ENCODE measurements at regions not wholly inside any gene's neighbourhood (a gene's known extent, or its start where the extent isn't known, plus 50 kb on each side); places are given as distances from the start of the nearest gene placed in this dataset.
"Not testable (repeated sequence)": the region's sequence is repeated elsewhere in the genome, so short reads cannot be mapped to it uniquely, and the experiment has no call there.

GRCh38 chr6:8321671-8322404, 113.5 kb downstream of the SLC35B3 start:
- peaks cover 2% of the 10 kb centered on the region for H3K4me1 Mint-ChIP-seq
- no peak overlapping the region for H3K4me3 Mint-ChIP-seq
- no peak for DNase-seq
- no peak overlapping the region for H3K27ac Mint-ChIP-seq
- no peaks in the 10 kb centered on the region for H3K9me3 ChIP-seq (ENCODE audit: control insufficient read depth, low read length, poor library complexity, severe bottlenecking)
- ATAC-seq, result no peak
- H3K27me3 Mint-ChIP-seq, result peaks cover 8% of the 10 kb centered on the region
- no peaks in the 10 kb centered on the region for H3K36me3 Mint-ChIP-seq (ENCODE audit: low read depth)

- no peak for ATAC-seq
- no peak for DNase-seq
- Mint-ChIP-seq H3K27me3 (no peaks in the 10 kb centered on the region), H3K4me1 (no peaks in the 10 kb centered on the region), H3K36me3 (ENCODE audit: low read depth) (no peaks in the 10 kb centered on the region), H3K4me3 (no peak overlapping the region), H3K27ac (no peak overlapping the region)
- H3K9me3 ChIP-seq (ENCODE audit: control insufficient read depth, low read length, poor library complexity, severe bottlenecking), result no peaks in the 10 kb centered on the region
Measured at GRCh38 chr6:8315154-8315553, 120.2 kb downstream of the SLC35B3 start.

- H3K4me3 Mint-ChIP-seq, result no peak overlapping the region
Measured at GRCh38 chr6:8301502-8301901, 133.8 kb downstream of the SLC35B3 start.

GRCh38 chr6:8299034-8299433, 136.3 kb downstream of the SLC35B3 start:
- no peak overlapping the region for H3K4me3 Mint-ChIP-seq
- H3K27me3 Mint-ChIP-seq, result peaks cover 10% of the 10 kb centered on the region
- no peaks in the 10 kb centered on the region for H3K36me3 Mint-ChIP-seq (ENCODE audit: low read depth)
- no peak overlapping the region for H3K27ac Mint-ChIP-seq
- ATAC-seq (no peak), DNase-seq (no peak)
- no peaks in the 10 kb centered on the region for H3K9me3 ChIP-seq (ENCODE audit: control insufficient read depth, low read length, poor library complexity, severe bottlenecking)
- H3K4me1 Mint-ChIP-seq, result no peaks in the 10 kb centered on the region

More at GRCh38 chr6:8301502-8301901, 133.8 kb downstream of the SLC35B3 start:
- no peaks in the 10 kb centered on the region for H3K9me3 ChIP-seq (ENCODE audit: control insufficient read depth, low read length, poor library complexity, severe bottlenecking)
- Mint-ChIP-seq H3K36me3 (ENCODE audit: low read depth) (no peaks in the 10 kb centered on the region), H3K4me1 (no peaks in the 10 kb centered on the region), H3K27ac (no peak overlapping the region), H3K27me3 (peaks cover under 1% of the 10 kb centered on the region)
- ATAC-seq (no peak), DNase-seq (no peak)

- not testable (repeated sequence) for H3K4me3 Mint-ChIP-seq; H3K9me3 ChIP-seq (ENCODE audit: control insufficient read depth, low read length, poor library complexity, severe bottlenecking); H3K36me3 Mint-ChIP-seq (ENCODE audit: low read depth); ATAC-seq; H3K27ac Mint-ChIP-seq; DNase-seq; H3K4me1 Mint-ChIP-seq
- peaks cover 17% of the 10 kb centered on the region for H3K27me3 Mint-ChIP-seq
Measured at GRCh38 chr6:8282946-8283345, 152.4 kb downstream of the SLC35B3 start.

- H3K36me3 Mint-ChIP-seq (ENCODE audit: low read depth), result no peaks in the 10 kb centered on the region
- DNase-seq (no peak), ATAC-seq (no peak)
- H3K9me3 ChIP-seq (ENCODE audit: control insufficient read depth, low read length, poor library complexity, severe bottlenecking), result no peaks in the 10 kb centered on the region
- H3K4me1 Mint-ChIP-seq, result peaks cover 9% of the 10 kb centered on the region
- H3K27ac Mint-ChIP-seq, result no peak overlapping the region
- H3K27me3 Mint-ChIP-seq, result peaks cover 23% of the 10 kb centered on the region
- no peak overlapping the region for H3K4me3 Mint-ChIP-seq
Measured at GRCh38 chr6:8282380-8282779, 153.0 kb downstream of the SLC35B3 start.

GRCh38 chr6:8279041-8279805, 156.1 kb downstream of the SLC35B3 start:
- H3K36me3 Mint-ChIP-seq (ENCODE audit: low read depth), result no peaks in the 10 kb centered on the region
- ATAC-seq (no peak), DNase-seq (no peak)
- no peak overlapping the region for H3K27ac Mint-ChIP-seq
- no peaks in the 10 kb centered on the region for H3K9me3 ChIP-seq (ENCODE audit: control insufficient read depth, low read length, poor library complexity, severe bottlenecking)
- H3K27me3 Mint-ChIP-seq, result peaks cover 28% of the 10 kb centered on the region
- peaks cover 9% of the 10 kb centered on the region for H3K4me1 Mint-ChIP-seq
- no peak overlapping the region for H3K4me3 Mint-ChIP-seq

GRCh38 chr6:8278562-8278961, 156.8 kb downstream of the SLC35B3 start:
- no peaks in the 10 kb centered on the region for H3K9me3 ChIP-seq (ENCODE audit: control insufficient read depth, low read length, poor library complexity, severe bottlenecking)
- peaks cover 28% of the 10 kb centered on the region for H3K27me3 Mint-ChIP-seq
- no peak overlapping the region for H3K27ac Mint-ChIP-seq
- H3K36me3 Mint-ChIP-seq (ENCODE audit: low read depth), result no peaks in the 10 kb centered on the region
- ATAC-seq (no peak), DNase-seq (no peak)
- H3K4me3 Mint-ChIP-seq, result no peak overlapping the region
- peaks cover 9% of the 10 kb centered on the region for H3K4me1 Mint-ChIP-seq

- DNase-seq, result no peak
- H3K27ac Mint-ChIP-seq, result no peak overlapping the region
- H3K4me1 Mint-ChIP-seq, result peaks cover 9% of the 10 kb centered on the region
- H3K4me3 Mint-ChIP-seq, result no peak overlapping the region
- peaks cover 28% of the 10 kb centered on the region for H3K27me3 Mint-ChIP-seq
- H3K9me3 ChIP-seq (ENCODE audit: control insufficient read depth, low read length, poor library complexity, severe bottlenecking), result no peaks in the 10 kb centered on the region
- no peak for ATAC-seq
- H3K36me3 Mint-ChIP-seq (ENCODE audit: low read depth), result no peaks in the 10 kb centered on the region
Measured at GRCh38 chr6:8277769-8278168, 157.6 kb downstream of the SLC35B3 start.

GRCh38 chr6:8276148-8276547, 159.2 kb downstream of the SLC35B3 start:
- Mint-ChIP-seq H3K36me3 (ENCODE audit: low read depth) (no peaks in the 10 kb centered on the region), H3K27ac (no peak overlapping the region), H3K27me3 (peaks cover 28% of the 10 kb centered on the region), H3K4me1 (peaks cover 9% of the 10 kb centered on the region), H3K4me3 (no peak overlapping the region)
- no peaks in the 10 kb centered on the region for H3K9me3 ChIP-seq (ENCODE audit: control insufficient read depth, low read length, poor library complexity, severe bottlenecking)
- DNase-seq (no peak), ATAC-seq (no peak)

GRCh38 chr6:8275667-8276066, 159.7 kb downstream of the SLC35B3 start:
- Mint-ChIP-seq H3K27me3 (peaks cover 28% of the 10 kb centered on the region), H3K4me1 (peaks cover 9% of the 10 kb centered on the region), H3K4me3 (no peak overlapping the region), H3K36me3 (ENCODE audit: low read depth) (no peaks in the 10 kb centered on the region), H3K27ac (no peak overlapping the region)
- H3K9me3 ChIP-seq (ENCODE audit: control insufficient read depth, low read length, poor library complexity, severe bottlenecking), result no peaks in the 10 kb centered on the region
- no peak for ATAC-seq
- no peak for DNase-seq

GRCh38 chr6:8274226-8274625, 161.1 kb downstream of the SLC35B3 start:
- DNase-seq, result no peak
- no peaks in the 10 kb centered on the region for H3K36me3 Mint-ChIP-seq (ENCODE audit: low read depth)
- no peak overlapping the region for H3K4me3 Mint-ChIP-seq
- H3K9me3 ChIP-seq (ENCODE audit: control insufficient read depth, low read length, poor library complexity, severe bottlenecking), result no peaks in the 10 kb centered on the region
- no peak for ATAC-seq
- peaks cover 9% of the 10 kb centered on the region for H3K4me1 Mint-ChIP-seq
- peaks cover 17% of the 10 kb centered on the region for H3K27me3 Mint-ChIP-seq
- H3K27ac Mint-ChIP-seq, result no peak overlapping the region

- H3K27ac Mint-ChIP-seq, result no peak overlapping the region
- no peaks in the 10 kb centered on the region for H3K4me1 Mint-ChIP-seq
- no peaks in the 10 kb centered on the region for H3K9me3 ChIP-seq (ENCODE audit: control insufficient read depth, low read length, poor library complexity, severe bottlenecking)
- no peak for ATAC-seq
- peaks cover 11% of the 10 kb centered on the region for H3K27me3 Mint-ChIP-seq
- H3K36me3 Mint-ChIP-seq (ENCODE audit: low read depth), result no peaks in the 10 kb centered on the region
- no peak for DNase-seq
- H3K4me3 Mint-ChIP-seq, result no peak overlapping the region
Measured at GRCh38 chr6:8269872-8270454, 165.4 kb downstream of the SLC35B3 start.
